DMS153 (cell line): ENCODE measurements at regions not wholly inside any gene's neighbourhood (a gene's known extent, or its start where the extent isn't known, plus 50 kb on each side); places are given as distances from the start of the nearest gene placed in this dataset.

ENCODE experiments used
- DNase-seq: peaks from one replicate; lab custom pipeline; 2025; lab: John Stamatoyannopoulos, UW

- no peak for DNase-seq
These were observed 86.4 kb downstream of the FOXL1 start for GRCh38 chr16:86664522-86665318.

GRCh38 chr16:86665319-86665675, 86.9 kb downstream of the FOXL1 start:
- no peak for DNase-seq

- no peak for DNase-seq
These were observed 87.6 kb downstream of the FOXL1 start for GRCh38 chr16:86665929-86666328.

DNA sequence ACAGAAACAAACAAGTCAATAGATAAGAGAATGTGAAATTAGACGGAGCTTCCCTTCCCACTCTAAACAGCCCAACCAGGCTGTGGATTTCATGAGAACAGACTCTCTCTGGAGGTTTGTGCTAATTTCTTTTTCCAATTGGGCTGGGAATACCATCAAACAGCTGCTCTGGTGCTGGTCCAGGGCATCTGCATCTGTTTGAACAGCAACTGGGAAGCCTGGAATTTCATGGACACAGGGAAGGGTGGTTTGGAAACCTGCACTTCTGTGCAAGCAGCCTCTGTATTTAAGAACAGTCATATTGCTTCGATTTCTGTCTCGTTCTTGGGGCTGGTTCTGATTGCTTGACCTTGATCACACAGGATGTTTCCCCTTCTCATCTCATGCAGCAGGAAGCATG, 88.7 kb downstream of the FOXL1 start:
- no peak for DNase-seq

GRCh38 chr16:86668136-86668910, 90.0 kb downstream of the FOXL1 start:
- DNase-seq, result no peak

DNA sequence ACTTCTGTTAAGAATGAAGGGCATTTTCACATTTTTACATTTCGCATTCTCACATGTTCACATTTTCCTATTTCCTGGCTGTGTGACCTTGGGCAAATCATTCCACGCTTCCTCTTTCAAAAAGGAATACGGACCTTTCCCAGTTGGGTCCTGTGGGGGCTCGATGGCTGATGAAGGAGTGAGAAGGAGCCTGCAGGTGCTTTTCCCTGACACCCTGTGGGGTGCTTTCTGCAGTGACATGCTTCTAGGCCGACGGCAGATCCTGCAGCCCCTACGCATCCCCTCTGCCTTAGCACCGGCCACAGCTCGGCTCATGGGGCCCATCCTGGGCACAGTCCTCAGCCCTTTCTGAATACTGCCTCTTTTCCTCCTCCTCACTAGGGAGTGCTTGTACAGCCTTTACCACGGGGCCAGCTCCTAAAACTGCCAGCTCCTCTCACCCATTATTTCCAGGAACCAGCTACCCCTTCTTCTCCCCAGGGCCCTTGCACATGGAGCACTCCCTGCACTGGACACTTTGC, 91.0 kb downstream of the FOXL1 start:
- no peak for DNase-seq

GRCh38 chr16:86669937-86670749, 91.8 kb downstream of the FOXL1 start:
- DNase-seq, result no peak

DNA sequence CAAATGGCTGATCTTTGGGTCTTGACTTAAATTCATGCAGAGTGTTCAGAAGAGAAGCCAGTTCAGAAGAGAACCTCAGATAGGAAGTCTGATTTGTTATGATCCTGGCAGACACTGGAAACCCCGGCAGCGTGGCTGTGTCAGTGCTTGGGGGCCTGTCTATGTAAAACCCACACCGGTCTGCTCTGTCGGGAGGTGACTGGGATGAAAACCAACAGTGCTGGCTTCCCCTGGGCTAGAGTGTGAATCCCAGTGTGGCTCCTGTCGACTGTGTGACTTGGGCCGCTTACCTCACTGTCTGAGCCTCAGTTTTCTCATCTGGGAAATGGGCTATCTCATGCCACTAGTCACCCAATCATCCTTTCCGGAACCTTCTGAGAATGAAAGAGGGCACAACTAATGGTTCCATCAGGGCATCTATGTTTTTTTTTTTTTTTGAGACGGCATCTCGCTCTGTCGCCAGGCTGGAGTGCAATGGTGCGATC, 92.4 kb downstream of the FOXL1 start:
- DNase-seq, result no peak

GRCh38 chr16:86671486-86672178, 93.3 kb downstream of the FOXL1 start:
- no peak for DNase-seq

- DNase-seq, result no peak
These were observed 94.0 kb downstream of the FOXL1 start for GRCh38 chr16:86672179-86672863.

- DNase-seq, result no peak
These were observed 95.0 kb downstream of the FOXL1 start for GRCh38 chr16:86673090-86673955.

DNA sequence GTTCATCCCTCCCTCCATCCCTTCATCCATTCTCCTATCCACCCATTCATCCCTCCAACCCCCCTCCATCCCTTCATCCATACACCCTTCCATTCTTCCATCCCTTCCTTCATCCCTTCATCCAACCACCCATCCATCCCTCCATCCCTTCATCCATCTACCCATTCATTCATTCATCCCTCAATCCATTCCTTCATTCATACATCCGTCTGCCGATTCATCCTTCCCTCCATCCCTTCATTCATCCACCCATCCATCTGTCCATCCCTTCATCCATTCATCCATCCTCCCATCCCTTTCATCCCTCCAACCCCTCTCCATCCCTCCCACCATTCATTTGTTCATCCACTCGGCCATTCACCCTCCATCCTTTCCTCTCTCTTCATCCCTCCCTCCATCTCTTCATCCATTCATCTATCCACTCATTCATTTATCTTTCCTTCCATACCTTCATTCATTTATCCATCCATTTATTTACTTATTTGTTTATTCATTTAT, 95.7 kb downstream of the FOXL1 start:
- DNase-seq, result no peak

DNA sequence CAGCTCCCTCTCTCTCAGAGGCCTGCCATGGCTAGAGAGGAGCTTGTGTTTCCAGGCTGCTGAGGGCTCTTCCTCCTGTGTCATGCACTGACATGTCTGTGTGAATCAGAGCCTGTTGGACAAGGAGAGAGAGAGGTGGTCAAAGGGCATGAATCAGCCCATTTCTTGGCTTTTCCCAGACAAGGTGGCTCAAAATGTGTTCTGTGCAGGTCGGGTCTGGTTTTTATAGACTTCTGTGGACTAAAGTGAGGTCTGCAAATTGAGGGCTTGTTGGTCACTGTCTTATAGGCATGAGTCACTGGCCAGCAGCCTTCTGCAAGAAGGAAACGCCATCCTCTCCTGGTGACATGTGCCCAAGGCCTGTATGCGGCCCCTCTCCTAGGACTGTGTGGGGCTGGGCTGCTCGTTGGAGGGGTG, 97.9 kb downstream of the FOXL1 start:
- DNase-seq, result no peak

DNA sequence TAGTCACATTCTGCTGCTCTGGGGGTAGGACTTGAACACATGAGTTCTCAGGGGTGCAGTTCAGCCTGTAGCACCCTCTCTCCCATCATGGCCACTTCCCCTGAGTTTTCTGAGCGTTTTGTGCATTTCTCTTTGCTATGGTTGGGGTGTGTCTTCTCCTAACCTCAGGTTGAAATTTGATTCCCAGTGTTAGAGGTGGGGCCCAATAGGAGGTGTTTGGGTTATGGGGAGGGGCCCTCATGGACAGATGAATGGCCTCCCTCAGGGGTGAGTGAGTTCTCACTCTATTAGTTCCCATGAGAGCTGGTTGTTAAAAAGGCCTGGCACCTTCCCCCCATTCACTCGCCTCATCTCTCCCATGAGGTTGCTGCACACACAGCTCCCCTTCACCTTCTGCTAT, 101.1 kb downstream of the FOXL1 start:
- no peak for DNase-seq

DNA sequence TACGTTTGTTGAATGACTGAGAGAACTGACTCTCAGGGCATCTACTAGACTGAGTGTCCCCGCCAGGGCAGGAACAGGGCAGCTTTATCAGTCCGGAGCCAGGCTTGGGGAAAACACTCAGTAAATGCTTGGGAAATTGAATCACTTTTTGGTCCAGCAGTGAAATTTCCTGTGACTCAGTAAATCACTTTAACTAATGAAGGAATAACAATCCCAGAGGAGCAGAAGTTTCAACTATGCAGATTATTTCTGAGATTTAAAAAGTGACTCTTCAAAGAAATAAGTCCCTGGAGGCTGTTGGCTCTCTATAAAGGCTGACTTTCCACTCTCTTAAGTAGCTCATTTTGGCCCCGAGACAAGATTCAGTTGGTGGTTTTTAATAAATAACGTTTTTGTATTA, 101.8 kb downstream of the FOXL1 start:
- DNase-seq, result no peak

- no peak for DNase-seq
These were observed 102.3 kb downstream of the FOXL1 start for GRCh38 chr16:86680661-86681030.

GRCh38 chr16:86681031-86681756, 102.8 kb downstream of the FOXL1 start:
- no peak for DNase-seq

DNA sequence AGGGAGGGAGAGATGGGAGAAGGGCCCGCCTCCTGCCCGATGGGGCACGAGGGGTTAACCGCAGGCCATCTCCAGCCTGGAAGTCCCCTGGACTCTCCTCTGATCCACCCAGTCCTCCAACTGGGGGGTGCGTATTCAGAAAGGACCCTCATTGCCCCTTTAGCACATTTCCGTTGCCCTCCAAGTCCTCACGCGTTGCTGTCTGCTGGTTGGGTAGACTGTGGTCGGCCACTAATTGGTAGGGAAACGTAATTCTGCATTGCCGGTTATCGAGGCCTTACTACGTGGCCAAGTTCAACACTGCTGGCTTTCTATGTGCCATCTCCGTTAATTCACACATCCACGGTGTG, 103.4 kb downstream of the FOXL1 start:
- no peak for DNase-seq

- no peak for DNase-seq
These were observed 104.0 kb downstream of the FOXL1 start for GRCh38 chr16:86682219-86682904.
